ENCODE measurements at regions not wholly inside any gene's neighbourhood (a gene's known extent, or its start where the extent isn't known, plus 50 kb on each side); places are given as distances from the start of the nearest gene placed in this dataset.

- dilution Hi-C loops (cut with MboI; ENCODE audit: extremely low pct_ligation_motif_present, low sequenced_read_pairs) (no loop called here), intact Hi-C loops (cut with micrococcal nuclease) (loop anchor here (1.0 to 5.0 kb wide), 2 partner anchors 11 to 199 kb away; no protein-coding TSS in a partner anchor)
- CTCF ChIA-PET, result interaction anchor here (0.7 to 2.1 kb wide), 10 partner anchors 9 to 691 kb away, joined by 3 to 10 read pairs (median 3); partner anchors contain the start of gene TBL1XR1
- Histone ChIP-seq H3K9me3 (replicated peaks; ENCODE audit: control insufficient read depth, insufficient read depth, low read length) (no peaks in the 10 kb centered on the region), H3K4me1 (ENCODE audit: control insufficient read depth, extremely low read depth, insufficient read depth, low read length) (peaks cover 18% of the 10 kb centered on the region), H3K9me1 (replicated peaks; ENCODE audit: control insufficient read depth, extremely low read depth, insufficient read depth, low read length) (no peaks in the 10 kb centered on the region), H4K20me1 (replicated peaks; ENCODE audit: control insufficient read depth, extremely low read depth, insufficient read depth, low read length) (no peaks in the 10 kb centered on the region), H3K27me3 (ENCODE audit: control insufficient read depth in 2 of 2, insufficient read depth in 2 of 2, low read length in 2 of 2) (no peaks in the 10 kb centered on the region), H3K4me2 (ENCODE audit: insufficient read depth, low read length) (peak overlapping the region; percentile 52), H3K4me3 (replicated peaks in 1 of 3; ENCODE audit: insufficient read depth in 1 of 3, low read depth in 1 of 3, low read length in 3 of 3) (peak overlapping the region in 1 of 3 experiments; percentile 5), H3K9ac (replicated peaks; ENCODE audit: extremely low read depth, insufficient read depth, low read length) (peak overlapping the region; percentile 22), H3K79me2 (ENCODE audit: control insufficient read depth, insufficient read depth, low read length) (no peaks in the 10 kb centered on the region), H3K27ac (ENCODE audit: insufficient read depth, low read depth, low read length) (peak overlapping the region; percentile 43), H3K36me3 (ENCODE audit: control insufficient read depth in 2 of 2, extremely low read depth in 1 of 2, insufficient read depth in 2 of 2, low read length in 2 of 2) (no peaks in the 10 kb centered on the region), H2AFZ (ENCODE audit: low read depth, low read length) (peak overlapping the region; percentile 54)
- POLR2A ChIA-PET, result interaction anchor here (0.6 kb wide), 1 partner anchor 11 kb away, joined by 3 read pairs; no protein-coding TSS in a partner anchor
- TF ChIP-seq FOS (IDR thresholded peaks at IDR 0.05; ENCODE audit: borderline replicate concordance, insufficient read depth, low read length) (no peak), JUN (IDR thresholded peaks at IDR 0.05; ENCODE audit: borderline replicate concordance, insufficient read depth, insufficient read length, low read depth) (no peak), CTCF (IDR thresholded peaks at IDR 0.05; ENCODE audit: extremely low read depth in 1 of 2, insufficient read depth in 1 of 2, low read depth in 1 of 2, low read length in 2 of 2) (no peak), POLR2AphosphoS5 (IDR thresholded peaks at IDR 0.05; ENCODE audit: insufficient read depth, low read depth, low read length) (no peak), EZH2 (IDR thresholded peaks at IDR 0.05; ENCODE audit: borderline replicate concordance, low read depth, low read length, severe bottlenecking) (no peak), POLR2A (IDR thresholded peaks at IDR 0.05; ENCODE audit: low read depth, low read length) (no peak), GATA2 (IDR thresholded peaks at IDR 0.05; ENCODE audit: insufficient read depth, insufficient read length, low read depth, low read length) (no peak), MYC (IDR thresholded peaks at IDR 0.05; ENCODE audit: low read depth, low read length) (no peak)
- TF ChIP-seq, protein P1, sequence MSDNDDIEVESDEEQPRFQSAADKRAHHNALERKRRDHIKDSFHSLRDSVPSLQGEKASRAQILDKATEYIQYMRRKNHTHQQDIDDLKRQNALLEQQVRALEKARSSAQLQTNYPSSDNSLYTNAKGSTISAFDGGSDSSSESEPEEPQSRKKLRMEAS (IDR thresholded peaks at IDR 0.05; ENCODE audit: insufficient read depth, insufficient read length), result no peak
- BruUV-seq (replicated peaks), result no TSS peak
- DNase-seq (ENCODE audit: low read depth, low spot score), result no peak
- FAIRE-seq, result no peak
Observed at GRCh38 chr3:177693616-177694264, 496.5 kb upstream of the TBL1XR1 start.
